Adrenal gland (tissue), 5 donors: ENCODE measurements at regions not wholly inside any gene's neighbourhood (a gene's known extent, or its start where the extent isn't known, plus 50 kb on each side); places are given as distances from the start of the nearest gene placed in this dataset.

Source experiments
- POLR2A ChIP-seq, 2 donors: fragments of 450-650 bp; IDR thresholded peaks; one replicate each; pipeline ENCODE4 v1.6.1; 2017; ENCODE audit warnings: antibody characterized with exemption in 2 of 2, mild to moderate bottlenecking in 2 of 2, moderate library complexity in 1 of 2
- TF ChIP-seq, protein P1 (sequence below), 6 experiments: fragments of 450-650 bp in 4 of 6; fragments of 200-600 bp in 2 of 6; sonication (generic) in 1 of 6; IDR thresholded peaks; 1 replicate in 5 of 6; 2 replicates in 1 of 6; pipeline versions ENCODE4 v1.5.1 to v1.8.0; 2016 to 2021; ENCODE audit warnings: antibody characterized with exemption in 6 of 6, mild to moderate bottlenecking in 2 of 6, moderate library complexity in 1 of 6
- donor health status: DM: no; HTN: no; CAD: no.

DNA sequence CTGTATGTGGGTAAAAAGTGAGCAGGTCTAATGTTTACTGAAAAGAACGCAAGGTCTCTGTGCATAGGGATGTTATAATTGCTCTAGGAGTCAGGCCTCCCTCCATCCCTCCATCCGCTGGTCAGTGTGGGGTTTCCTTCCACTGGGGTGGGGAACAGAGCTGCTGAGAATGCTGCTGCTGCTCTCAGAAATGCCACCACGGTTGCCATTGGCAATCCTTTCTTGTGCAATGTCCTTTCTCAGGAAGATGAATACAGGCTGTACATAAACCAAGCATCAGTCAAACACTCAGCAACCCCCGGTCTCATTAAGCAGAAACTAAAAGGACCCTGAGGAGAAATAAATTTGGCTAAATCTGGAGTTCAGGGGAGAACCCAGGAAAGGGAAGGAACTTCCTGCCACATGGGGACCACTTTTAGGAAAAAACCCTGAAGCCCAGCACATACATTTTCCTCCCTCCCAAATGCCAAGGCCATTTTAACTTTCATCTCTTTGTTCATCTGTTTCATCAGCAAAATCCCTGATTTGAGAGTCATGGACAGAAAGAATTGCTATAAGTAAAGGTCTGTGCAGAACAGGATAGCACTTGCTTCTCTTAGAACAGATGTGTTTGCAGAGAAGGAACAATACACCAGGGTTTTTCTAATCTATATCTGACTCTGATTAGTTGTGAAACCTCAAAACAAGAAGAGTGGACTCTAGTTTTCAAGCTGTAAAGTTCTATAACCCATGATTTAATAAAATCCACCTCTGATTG is 70.4 kb upstream of the SLC1A3 start:
- TF ChIP-seq, protein P1, sequence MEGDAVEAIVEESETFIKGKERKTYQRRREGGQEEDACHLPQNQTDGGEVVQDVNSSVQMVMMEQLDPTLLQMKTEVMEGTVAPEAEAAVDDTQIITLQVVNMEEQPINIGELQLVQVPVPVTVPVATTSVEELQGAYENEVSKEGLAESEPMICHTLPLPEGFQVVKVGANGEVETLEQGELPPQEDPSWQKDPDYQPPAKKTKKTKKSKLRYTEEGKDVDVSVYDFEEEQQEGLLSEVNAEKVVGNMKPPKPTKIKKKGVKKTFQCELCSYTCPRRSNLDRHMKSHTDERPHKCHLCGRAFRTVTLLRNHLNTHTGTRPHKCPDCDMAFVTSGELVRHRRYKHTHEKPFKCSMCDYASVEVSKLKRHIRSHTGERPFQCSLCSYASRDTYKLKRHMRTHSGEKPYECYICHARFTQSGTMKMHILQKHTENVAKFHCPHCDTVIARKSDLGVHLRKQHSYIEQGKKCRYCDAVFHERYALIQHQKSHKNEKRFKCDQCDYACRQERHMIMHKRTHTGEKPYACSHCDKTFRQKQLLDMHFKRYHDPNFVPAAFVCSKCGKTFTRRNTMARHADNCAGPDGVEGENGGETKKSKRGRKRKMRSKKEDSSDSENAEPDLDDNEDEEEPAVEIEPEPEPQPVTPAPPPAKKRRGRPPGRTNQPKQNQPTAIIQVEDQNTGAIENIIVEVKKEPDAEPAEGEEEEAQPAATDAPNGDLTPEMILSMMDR (IDR thresholded peaks at IDR 0.05) = no peak
- no peak for TF ChIP-seq POLR2A (IDR thresholded peaks at IDR 0.05)
